Esophagus squamous epithelium (tissue), 4 donors: ENCODE measurements at regions not wholly inside any gene's neighbourhood (a gene's known extent, or its start where the extent isn't known, plus 50 kb on each side); places are given as distances from the start of the nearest gene placed in this dataset.

ENCODE experiments used
- POLR2A ChIP-seq, 4 donors: fragments of 450-650 bp; IDR thresholded peaks; one replicate each; pipeline ENCODE4 v1.6.1; 2017; ENCODE audit warnings: antibody characterized with exemption in 4 of 4, mild to moderate bottlenecking in 4 of 4, moderate library complexity in 3 of 4
- TF ChIP-seq, protein P1 (sequence below), 6 experiments: fragments of 450-650 bp in 4 of 6; fragments of 200-600 bp in 2 of 6; sonication (generic) in 2 of 6; IDR thresholded peaks; one replicate each; pipeline ENCODE4 v1.5.1; 2016 to 2019; ENCODE audit warnings: antibody characterized with exemption in 6 of 6, mild to moderate bottlenecking in 4 of 6, moderate library complexity in 4 of 6

GRCh38 chr9:110143950-110144545, 63.9 kb downstream of the C9orf152 start:
- TF ChIP-seq, protein P1, sequence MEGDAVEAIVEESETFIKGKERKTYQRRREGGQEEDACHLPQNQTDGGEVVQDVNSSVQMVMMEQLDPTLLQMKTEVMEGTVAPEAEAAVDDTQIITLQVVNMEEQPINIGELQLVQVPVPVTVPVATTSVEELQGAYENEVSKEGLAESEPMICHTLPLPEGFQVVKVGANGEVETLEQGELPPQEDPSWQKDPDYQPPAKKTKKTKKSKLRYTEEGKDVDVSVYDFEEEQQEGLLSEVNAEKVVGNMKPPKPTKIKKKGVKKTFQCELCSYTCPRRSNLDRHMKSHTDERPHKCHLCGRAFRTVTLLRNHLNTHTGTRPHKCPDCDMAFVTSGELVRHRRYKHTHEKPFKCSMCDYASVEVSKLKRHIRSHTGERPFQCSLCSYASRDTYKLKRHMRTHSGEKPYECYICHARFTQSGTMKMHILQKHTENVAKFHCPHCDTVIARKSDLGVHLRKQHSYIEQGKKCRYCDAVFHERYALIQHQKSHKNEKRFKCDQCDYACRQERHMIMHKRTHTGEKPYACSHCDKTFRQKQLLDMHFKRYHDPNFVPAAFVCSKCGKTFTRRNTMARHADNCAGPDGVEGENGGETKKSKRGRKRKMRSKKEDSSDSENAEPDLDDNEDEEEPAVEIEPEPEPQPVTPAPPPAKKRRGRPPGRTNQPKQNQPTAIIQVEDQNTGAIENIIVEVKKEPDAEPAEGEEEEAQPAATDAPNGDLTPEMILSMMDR (IDR thresholded peaks at IDR 0.05), result no peak
- no peak for TF ChIP-seq POLR2A (IDR thresholded peaks at IDR 0.05)
